ENCODE measurements at regions not wholly inside any gene's neighbourhood (a gene's known extent, or its start where the extent isn't known, plus 50 kb on each side); places are given as distances from the start of the nearest gene placed in this dataset.
"Not testable (repeated sequence)": the region's sequence is repeated elsewhere in the genome, so short reads cannot be mapped to it uniquely, and the experiment has no call there.

GRCh38 chr20:22691369-22692118 lies 107.2 kb upstream of the FOXA2 start:
- DNase-seq = peak in 1 of 2 donors; percentile 20

GRCh38 chr20:22692119-22692475 lies 107.7 kb upstream of the FOXA2 start:
- DNase-seq = no peak

GRCh38 chr20:22692620-22693019 lies 108.2 kb upstream of the FOXA2 start:
- not testable (repeated sequence) for DNase-seq

GRCh38 chr20:22696759-22697158 lies 112.4 kb upstream of the FOXA2 start:
- no peak for DNase-seq

- no peak for DNase-seq
Observed at GRCh38 chr20:22698259-22698842, 114.0 kb upstream of the FOXA2 start.

GRCh38 chr20:22699396-22699795 lies 115.0 kb upstream of the FOXA2 start:
- DNase-seq = no peak

- no peak for DNase-seq
Observed at GRCh38 chr20:22700367-22700766, 116.0 kb upstream of the FOXA2 start.

GRCh38 chr20:22701679-22702308 lies 117.4 kb upstream of the FOXA2 start:
- no peak for DNase-seq

- no peak for DNase-seq
Observed at GRCh38 chr20:22703843-22704242, 119.5 kb upstream of the FOXA2 start.

GRCh38 chr20:22711971-22712755 lies 127.8 kb upstream of the FOXA2 start:
- DNase-seq = no peak

GRCh38 chr20:22716821-22717351 lies 132.5 kb upstream of the FOXA2 start:
- no peak for DNase-seq

GRCh38 chr20:22717466-22717865 lies 133.1 kb upstream of the FOXA2 start:
- no peak for DNase-seq

- no peak for DNase-seq
Observed at GRCh38 chr20:22719167-22719591, 134.8 kb upstream of the FOXA2 start.

GRCh38 chr20:22720206-22720605 lies 135.8 kb upstream of the FOXA2 start:
- DNase-seq = no peak

GRCh38 chr20:22722811-22723210 lies 138.4 kb upstream of the FOXA2 start:
- no peak for DNase-seq

GRCh38 chr20:22723659-22724058 lies 139.3 kb upstream of the FOXA2 start:
- no peak for DNase-seq

- DNase-seq = no peak
Observed at GRCh38 chr20:22728146-22728745, 143.9 kb upstream of the FOXA2 start.

GRCh38 chr20:22729180-22729579 lies 144.8 kb upstream of the FOXA2 start:
- no peak for DNase-seq

- no peak for DNase-seq
Observed at GRCh38 chr20:22729616-22730236, 145.4 kb upstream of the FOXA2 start.

GRCh38 chr20:22732751-22733150 lies 148.4 kb upstream of the FOXA2 start:
- DNase-seq = no peak

GRCh38 chr20:22734946-22735647 lies 150.7 kb upstream of the FOXA2 start:
- not testable (repeated sequence) for DNase-seq

- no peak for DNase-seq
Observed at GRCh38 chr20:22740829-22741228, 156.5 kb upstream of the FOXA2 start.

All from activated CD4-positive, alpha-beta T cell treated with anti-CD3 and anti-CD28 coated beads for 4 hours (primary cell).